K562 (cell line): ENCODE measurements at regions not wholly inside any gene's neighbourhood (a gene's known extent, or its start where the extent isn't known, plus 50 kb on each side); places are given as distances from the start of the nearest gene placed in this dataset.

ENCODE experiments used
- ATAC-seq: fragments of 200-7000 bp; cut with Tn5 transposase; 3 replicates; pipeline ENCODE4 v1.9.1; 2020; ENCODE audit warnings: moderate library complexity
- BruUV-seq: library from RNA; stranded (reverse); fragments of 400-500 nt; replicated peaks from 2 replicates; lab custom pipeline; 2021; lab: Mats Ljungman, UMichigan
- CTCF ChIA-PET: fragments of 300-600 bp; formaldehyde crosslinking; extraction: SDS; loops from one replicate; lab custom pipeline; 2021; ENCODE audit warnings: low intra/inter-chr PET ratio; lab: Yijun Ruan, JAX
- POLR2A ChIA-PET: fragments of 300-600, 350-650 bp; sonication (Branson Sonifier 250); formaldehyde crosslinking; extraction: SDS; loops from one replicate; lab custom pipeline; 2021; ENCODE audit warnings: antibody characterized with exemption, inconsistent platforms; lab: Yijun Ruan, JAX
- DNase-seq, 4 experiments: peaks; one replicate each; pipeline versions ENCODE4 v3.0.0 to v3.0.0-alpha.2; 2011 to 2018; ENCODE audit warnings: low spot score in 3 of 4, mixed read lengths in 3 of 4; ENCODE audit errors: extremely low read depth in 1 of 4
- FAIRE-seq: peaks from 2 replicates; lab custom pipeline; 2011; peaks lifted over from hg19 to GRCh38; lab: Jason Lieb, UNC
- H2AFZ ChIP-seq: 2 replicates; pipeline ENCODE4 v1.6.0; 2011; ENCODE audit warnings: low read depth, low read length, control low read depth, inconsistent platforms
- H3K27ac ChIP-seq: fragments of 200-600 bp; 3 replicates; pipeline ENCODE4 v1.8.0; 2011; ENCODE audit warnings: low read depth, mild to moderate bottlenecking, control low read depth, inconsistent platforms, low read length, moderate library complexity, mixed read lengths; ENCODE audit errors: extremely low read depth
- H3K27me3 ChIP-seq, 2 experiments: fragments of 300-600 bp in 1 of 2; 2 replicates in 1 of 2; 3 replicates in 1 of 2; pipeline versions ENCODE4 v1.6.0 to v1.8.0; 2011; ENCODE audit warnings: inconsistent platforms in 2 of 2, low read length in 2 of 2, mild to moderate bottlenecking in 1 of 2, mixed read lengths in 1 of 2, moderate library complexity in 1 of 2; ENCODE audit not compliant: control insufficient read depth in 2 of 2, insufficient read depth in 2 of 2
- H3K36me3 ChIP-seq: fragments of 300-600 bp; 3 replicates; pipeline ENCODE4 v1.8.0; 2011; ENCODE audit warnings: mild to moderate bottlenecking, low read length, inconsistent platforms; ENCODE audit not compliant: control insufficient read depth, insufficient read depth
- H3K4me1 ChIP-seq, 2 experiments: fragments of 200-600 bp in 1 of 2; replicated peaks in 1 of 2; 2 replicates in 1 of 2; 3 replicates in 1 of 2; pipeline versions ENCODE4 v1.5.1 to v1.8.0; 2011; ENCODE audit warnings: inconsistent platforms in 2 of 2, low read length in 2 of 2, mild to moderate bottlenecking in 1 of 2, mixed read lengths in 1 of 2, moderate library complexity in 1 of 2; ENCODE audit not compliant: control insufficient read depth in 2 of 2, insufficient read depth in 2 of 2
- H3K4me2 ChIP-seq: 2 replicates; pipeline ENCODE4 v1.6.1; 2011; ENCODE audit warnings: low read length, control low read depth, inconsistent platforms, mixed read lengths; ENCODE audit not compliant: insufficient read depth
- H3K4me3 ChIP-seq: fragments of 200-600 bp; sonication (generic), shearing (Covaris generic); 2 replicates; pipeline ENCODE4 v1.5.1; 2016; ENCODE audit warnings: control low read depth, inconsistent platforms
- H3K79me2 ChIP-seq: fragments of 200-600 bp; 3 replicates; pipeline ENCODE4 v1.8.0; 2011; ENCODE audit warnings: low read length, inconsistent platforms; ENCODE audit not compliant: control insufficient read depth, insufficient read depth
- H3K9ac ChIP-seq, 2 experiments: 2 replicates each; pipeline versions ENCODE4 v1.6.0 to v1.6.1; 2011; ENCODE audit warnings: low read depth in 2 of 2, low read length in 2 of 2, control low read depth in 1 of 2, inconsistent platforms in 1 of 2, mild to moderate bottlenecking in 1 of 2, mixed read lengths in 1 of 2; ENCODE audit not compliant: insufficient read depth in 1 of 2
- H3K9me1 ChIP-seq: one replicate; pipeline ENCODE4 v1.6.0; 2011; ENCODE audit warnings: inconsistent platforms, mild to moderate bottlenecking, low read length, moderate library complexity; ENCODE audit not compliant: control insufficient read depth, insufficient read depth
- H3K9me3 ChIP-seq: replicated peaks from 2 replicates; pipeline ENCODE4 v1.5.1; 2011; ENCODE audit warnings: low read depth, low read length, inconsistent platforms; ENCODE audit not compliant: control insufficient read depth, insufficient read depth
- H4K20me1 ChIP-seq: replicated peaks from 2 replicates; pipeline ENCODE4 v1.6.1; 2011; ENCODE audit warnings: low read length, inconsistent platforms, mixed read lengths; ENCODE audit not compliant: control insufficient read depth, insufficient read depth
- HDAC3 ChIP-seq: fragments of 450-650 bp; IDR thresholded peaks from 2 replicates; pipeline ENCODE4 v1.6.1; 2018; ENCODE audit warnings: borderline replicate concordance, mild to moderate bottlenecking, moderate library complexity; ENCODE audit not compliant: partially characterized antibody
- RCOR1 ChIP-seq, 2 experiments: IDR thresholded peaks; 2 replicates each; pipeline ENCODE4 v1.6.1; 2012; ENCODE audit warnings: low read depth in 2 of 2, low read length in 2 of 2, borderline replicate concordance in 1 of 2, improper control_type of control experiment in 1 of 2
- ZNF174 ChIP-seq: fragments of 250-450 bp; sonication (Bioruptor Pico); IDR thresholded peaks from 2 replicates; pipeline ENCODE4 v1.4.0; 2020; ENCODE audit warnings: mild to moderate bottlenecking
- WGBS: fragments of 100-300 bp; shearing (Covaris generic); methylation state at CpG from one replicate; pipeline ENCODE4 v1.1.6; 2016; ENCODE audit warnings: low coverage, mixed read lengths; ENCODE audit not compliant: insufficient coverage; ENCODE audit errors: missing lambda C conversion rate; 5-methylcytosine and 5-hydroxymethylcytosine counted together
- in situ Hi-C: fragments of 300-500 bp; cut with MboI; formaldehyde crosslinking; loops from 4 replicates; pipeline ENCODE4 v1.15.0; 2018; ENCODE audit warnings: inconsistent platforms, mixed read lengths
- intact Hi-C: fragments of 100-400 bp; cut with micrococcal nuclease; formaldehyde crosslinking; loops from 2 replicates; pipeline ENCODE4 v1.14.2; 2022
- TF ChIP-seq, protein P1 (sequence below), 3 experiments: IDR thresholded peaks in 2 of 3; conservative IDR thresholded peaks in 1 of 3; 2 replicates each; pipeline ENCODE4 v1.5.1; 2011 to 2012; ENCODE audit warnings: low read length in 3 of 3, mild to moderate bottlenecking in 3 of 3, control low read depth in 2 of 3, improper control_type of control experiment in 1 of 3, inconsistent platforms in 1 of 3, low read depth in 1 of 3, mixed read lengths in 1 of 3, moderate library complexity in 1 of 3; ENCODE audit not compliant: insufficient read depth in 2 of 3

DNA sequence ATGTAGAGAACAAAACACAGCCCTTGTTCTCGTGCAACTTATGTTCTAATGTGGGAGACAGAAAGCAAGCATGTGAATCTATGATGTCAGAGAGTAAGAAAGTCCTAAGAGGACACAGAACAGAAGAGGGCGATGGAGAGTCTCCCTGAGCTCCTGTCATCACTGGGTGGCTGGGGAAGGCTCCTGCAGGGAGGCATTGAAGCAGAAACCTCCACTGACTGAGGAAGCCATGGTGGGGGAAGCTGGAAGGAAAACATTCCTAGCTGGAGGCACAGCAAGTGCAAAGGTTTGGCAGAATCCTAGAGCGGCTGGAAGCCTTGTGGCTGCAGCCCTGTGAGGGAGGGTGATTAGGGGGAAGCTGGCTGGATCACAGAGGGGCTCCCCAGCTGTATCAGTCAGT lies 248.0 kb downstream of the CDH26 start:
- in situ Hi-C loops, result loop anchor here (25.0 kb wide), 1 partner anchor 1681 kb away; no protein-coding TSS in a partner anchor
- ChIA-PET POLR2A (no interaction called here), CTCF (no interaction called here)
- no peak overlapping the region for H2AFZ ChIP-seq
- H3K79me2 ChIP-seq, result no peaks in the 10 kb centered on the region
- H4K20me1 ChIP-seq, result no peaks in the 10 kb centered on the region
- H3K4me3 ChIP-seq, result no peak overlapping the region
- H3K9ac ChIP-seq, result no peak overlapping the region
- H3K9me3 ChIP-seq, result no peaks in the 10 kb centered on the region
- intact Hi-C loops, result no loop called here
- no TSS peak for BruUV-seq
- H3K4me1 ChIP-seq, result no peaks in the 10 kb centered on the region
- no peak overlapping the region for H3K4me2 ChIP-seq
- TF ChIP-seq RCOR1 (IDR thresholded peaks at IDR 0.05; ENCODE audit: borderline replicate concordance in 1 of 2, low read depth in 2 of 2, low read length in 2 of 2), result no peak
- TF ChIP-seq ZNF174 (CRISPR knock-in tag), result no peak
- TF ChIP-seq, protein P1, sequence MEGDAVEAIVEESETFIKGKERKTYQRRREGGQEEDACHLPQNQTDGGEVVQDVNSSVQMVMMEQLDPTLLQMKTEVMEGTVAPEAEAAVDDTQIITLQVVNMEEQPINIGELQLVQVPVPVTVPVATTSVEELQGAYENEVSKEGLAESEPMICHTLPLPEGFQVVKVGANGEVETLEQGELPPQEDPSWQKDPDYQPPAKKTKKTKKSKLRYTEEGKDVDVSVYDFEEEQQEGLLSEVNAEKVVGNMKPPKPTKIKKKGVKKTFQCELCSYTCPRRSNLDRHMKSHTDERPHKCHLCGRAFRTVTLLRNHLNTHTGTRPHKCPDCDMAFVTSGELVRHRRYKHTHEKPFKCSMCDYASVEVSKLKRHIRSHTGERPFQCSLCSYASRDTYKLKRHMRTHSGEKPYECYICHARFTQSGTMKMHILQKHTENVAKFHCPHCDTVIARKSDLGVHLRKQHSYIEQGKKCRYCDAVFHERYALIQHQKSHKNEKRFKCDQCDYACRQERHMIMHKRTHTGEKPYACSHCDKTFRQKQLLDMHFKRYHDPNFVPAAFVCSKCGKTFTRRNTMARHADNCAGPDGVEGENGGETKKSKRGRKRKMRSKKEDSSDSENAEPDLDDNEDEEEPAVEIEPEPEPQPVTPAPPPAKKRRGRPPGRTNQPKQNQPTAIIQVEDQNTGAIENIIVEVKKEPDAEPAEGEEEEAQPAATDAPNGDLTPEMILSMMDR (IDR thresholded peaks at IDR 0.05 in 2 of 3, conservative IDR thresholded peaks at IDR 0.05 in 1 of 3; ENCODE audit: insufficient read depth in 2 of 3, low read depth in 1 of 3, low read length in 3 of 3), result peak in 2 of 3 experiments; percentile 43 to 46; a peak in 3 of 6 replicates
- TF ChIP-seq HDAC3, result no peak
- H3K27ac ChIP-seq, result no peak overlapping the region
- 2% methylated on average over 3 of the region's 3 CpGs for WGBS
- FAIRE-seq (peak; percentile 11), DNase-seq (peak in 2 of 4 experiments; percentile 17 to 21), ATAC-seq (peak; percentile 65; the same call in 2 of the 3 replicates)
- H3K27me3 ChIP-seq, result no peaks in the 10 kb centered on the region
- H3K9me1 ChIP-seq, result no peaks in the 10 kb centered on the region
- no peaks in the 10 kb centered on the region for H3K36me3 ChIP-seq
